Loucy (cell line): ENCODE measurements at regions not wholly inside any gene's neighbourhood (a gene's known extent, or its start where the extent isn't known, plus 50 kb on each side); places are given as distances from the start of the nearest gene placed in this dataset.

Experiments
- H2AFZ ChIP-seq: fragments of 200-600 bp; sonication (generic); 2 replicates; pipeline ENCODE4 v1.6.0; 2016; ENCODE audit warnings: antibody characterized with exemption, mild to moderate bottlenecking, low read length, moderate library complexity
- H3F3A ChIP-seq: fragments of 200-600 bp; 2 replicates; pipeline ENCODE4 v1.6.0; 2016; ENCODE audit warnings: antibody characterized with exemption, low read depth, mild to moderate bottlenecking
- H3K27me3 ChIP-seq: fragments of 200-600 bp; sonication (generic); 2 replicates; pipeline ENCODE4 v1.6.1; 2014; ENCODE audit warnings: low read length, mild to moderate bottlenecking; ENCODE audit not compliant: insufficient read depth, poor library complexity, severe bottlenecking
- H3K36me3 ChIP-seq: fragments of 200-600 bp; sonication (generic); 2 replicates; pipeline ENCODE4 v1.6.1; 2016; ENCODE audit warnings: low read length; ENCODE audit not compliant: insufficient read depth
- H3K4me1 ChIP-seq: fragments of 200-600 bp; sonication (generic); 2 replicates; pipeline ENCODE4 v1.5.1; 2014; ENCODE audit warnings: low read length, mild to moderate bottlenecking; ENCODE audit not compliant: insufficient read depth, poor library complexity, severe bottlenecking
- H3K4me2 ChIP-seq: fragments of 200-600 bp; sonication (generic); 2 replicates; pipeline ENCODE4 v1.6.0; 2014; ENCODE audit warnings: antibody characterized with exemption, low read length, low read depth, mild to moderate bottlenecking; ENCODE audit not compliant: poor library complexity, severe bottlenecking
- H3K4me3 ChIP-seq: fragments of 200-600 bp; sonication (generic); 2 replicates; pipeline ENCODE4 v1.5.1; 2014; ENCODE audit warnings: low read length, mild to moderate bottlenecking, mixed read lengths; ENCODE audit not compliant: poor library complexity, severe bottlenecking
- H3K79me2 ChIP-seq: fragments of 200-600 bp; sonication (generic); 2 replicates; pipeline ENCODE4 v1.6.1; 2014; ENCODE audit warnings: low read length; ENCODE audit not compliant: insufficient read depth
- H3K9ac ChIP-seq: fragments of 200-600 bp; sonication (generic); 2 replicates; pipeline ENCODE4 v1.6.0; 2014; ENCODE audit warnings: mild to moderate bottlenecking, low read depth, low read length, moderate library complexity; ENCODE audit not compliant: poor library complexity, severe bottlenecking
- H3K9me2 ChIP-seq: fragments of 200-600 bp; sonication (generic); replicated peaks from 2 replicates; pipeline ENCODE4 v1.6.1; 2016; ENCODE audit warnings: low read depth, low read length, mixed read lengths
- H3K9me3 ChIP-seq: fragments of 200-600 bp; sonication (generic); 2 replicates; pipeline ENCODE4 v1.6.1; 2014; ENCODE audit warnings: mild to moderate bottlenecking, antibody characterized with exemption, low read length, low read depth; ENCODE audit not compliant: insufficient read depth
- H4K20me1 ChIP-seq: fragments of 200-600 bp; sonication (generic); 2 replicates; pipeline ENCODE4 v1.6.0; 2014; ENCODE audit warnings: antibody characterized with exemption, low read length, mild to moderate bottlenecking; ENCODE audit not compliant: insufficient read depth, poor library complexity, severe bottlenecking
- EZH2phosphoT487 ChIP-seq: fragments of 200-600 bp; IDR thresholded peaks from 2 replicates; pipeline ENCODE4 v1.6.1; 2018; ENCODE audit warnings: antibody characterized with exemption, mild to moderate bottlenecking, moderate library complexity, borderline replicate concordance
- TF ChIP-seq, protein P1 (sequence below): fragments of 200-600 bp; sonication (generic); conservative IDR thresholded peaks from 2 replicates; pipeline ENCODE4 v1.5.1; 2014; ENCODE audit warnings: mild to moderate bottlenecking, antibody characterized with exemption, low read length

DNA sequence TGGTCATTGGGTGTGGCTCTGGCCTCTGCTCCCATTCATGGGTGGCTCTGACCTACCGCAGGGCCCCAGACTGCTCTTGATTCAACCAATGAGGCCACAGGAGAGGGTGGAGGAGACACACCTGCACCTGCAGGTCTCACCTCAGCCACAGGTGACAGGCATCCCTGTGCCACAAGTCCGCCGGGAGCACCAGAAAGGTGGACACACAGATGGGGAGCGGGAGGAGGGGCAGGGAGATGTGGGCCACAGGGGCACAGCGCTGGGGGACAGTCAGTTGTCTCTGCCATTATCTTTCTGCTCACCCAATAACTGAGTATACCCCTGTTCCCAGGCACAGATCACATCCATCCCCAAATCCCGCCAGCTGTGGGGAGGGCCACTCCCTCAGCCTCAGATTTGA, 189.1 kb upstream of the SALL3 start:
- no peak overlapping the region for H3K4me2 ChIP-seq
- TF ChIP-seq EZH2phosphoT487 = no peak
- TF ChIP-seq, protein P1, sequence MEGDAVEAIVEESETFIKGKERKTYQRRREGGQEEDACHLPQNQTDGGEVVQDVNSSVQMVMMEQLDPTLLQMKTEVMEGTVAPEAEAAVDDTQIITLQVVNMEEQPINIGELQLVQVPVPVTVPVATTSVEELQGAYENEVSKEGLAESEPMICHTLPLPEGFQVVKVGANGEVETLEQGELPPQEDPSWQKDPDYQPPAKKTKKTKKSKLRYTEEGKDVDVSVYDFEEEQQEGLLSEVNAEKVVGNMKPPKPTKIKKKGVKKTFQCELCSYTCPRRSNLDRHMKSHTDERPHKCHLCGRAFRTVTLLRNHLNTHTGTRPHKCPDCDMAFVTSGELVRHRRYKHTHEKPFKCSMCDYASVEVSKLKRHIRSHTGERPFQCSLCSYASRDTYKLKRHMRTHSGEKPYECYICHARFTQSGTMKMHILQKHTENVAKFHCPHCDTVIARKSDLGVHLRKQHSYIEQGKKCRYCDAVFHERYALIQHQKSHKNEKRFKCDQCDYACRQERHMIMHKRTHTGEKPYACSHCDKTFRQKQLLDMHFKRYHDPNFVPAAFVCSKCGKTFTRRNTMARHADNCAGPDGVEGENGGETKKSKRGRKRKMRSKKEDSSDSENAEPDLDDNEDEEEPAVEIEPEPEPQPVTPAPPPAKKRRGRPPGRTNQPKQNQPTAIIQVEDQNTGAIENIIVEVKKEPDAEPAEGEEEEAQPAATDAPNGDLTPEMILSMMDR = no peak

DNA sequence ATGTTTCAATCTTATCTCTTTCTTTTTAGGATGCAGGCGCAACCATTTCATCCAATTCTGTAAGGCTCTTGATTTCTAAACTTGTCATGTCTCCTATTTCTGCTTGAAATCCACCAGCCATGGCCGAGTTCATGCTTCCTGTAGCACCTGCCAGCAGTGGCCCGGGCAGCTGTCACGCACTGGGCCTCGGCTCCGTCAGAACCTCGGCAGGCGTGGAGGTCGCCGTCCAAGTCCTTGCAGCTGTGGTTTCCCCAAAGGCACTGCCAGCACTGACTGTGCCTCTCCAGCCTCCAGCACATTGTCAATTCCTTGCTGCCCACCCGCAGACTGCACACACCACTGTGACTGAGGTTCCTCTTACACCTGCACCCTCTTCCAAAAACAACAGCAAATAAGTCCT, 188.7 kb upstream of the SALL3 start:
- Histone ChIP-seq H3K36me3 (no peaks in the 10 kb centered on the region), H3K27me3 (no peaks in the 10 kb centered on the region), H4K20me1 (no peaks in the 10 kb centered on the region), H3K4me1 (no peaks in the 10 kb centered on the region), H3K9ac (no peak overlapping the region), H3K4me2 (no peak overlapping the region), H3K9me3 (peaks cover 6% of the 10 kb centered on the region; the same call in 1 of the 2 replicates), H2AFZ (no peak overlapping the region), H3K9me2 (no peaks in the 10 kb centered on the region), H3K79me2 (no peaks in the 10 kb centered on the region), H3K4me3 (no peak overlapping the region), H3F3A (no peaks in the 10 kb centered on the region)
- TF ChIP-seq EZH2phosphoT487 = no peak
- TF ChIP-seq, protein P1 = no peak

More for the DNA sequence above, 189.1 kb upstream of the SALL3 start:
- Histone ChIP-seq H3K9me3 (peaks cover 6% of the 10 kb centered on the region; the same call in 1 of the 2 replicates), H3K9ac (no peak overlapping the region), H3K4me3 (no peak overlapping the region), H3K27me3 (no peaks in the 10 kb centered on the region), H3F3A (no peaks in the 10 kb centered on the region), H2AFZ (no peak overlapping the region), H3K9me2 (no peaks in the 10 kb centered on the region), H3K4me1 (no peaks in the 10 kb centered on the region), H3K36me3 (no peaks in the 10 kb centered on the region), H3K79me2 (no peaks in the 10 kb centered on the region), H4K20me1 (no peaks in the 10 kb centered on the region)

DNA sequence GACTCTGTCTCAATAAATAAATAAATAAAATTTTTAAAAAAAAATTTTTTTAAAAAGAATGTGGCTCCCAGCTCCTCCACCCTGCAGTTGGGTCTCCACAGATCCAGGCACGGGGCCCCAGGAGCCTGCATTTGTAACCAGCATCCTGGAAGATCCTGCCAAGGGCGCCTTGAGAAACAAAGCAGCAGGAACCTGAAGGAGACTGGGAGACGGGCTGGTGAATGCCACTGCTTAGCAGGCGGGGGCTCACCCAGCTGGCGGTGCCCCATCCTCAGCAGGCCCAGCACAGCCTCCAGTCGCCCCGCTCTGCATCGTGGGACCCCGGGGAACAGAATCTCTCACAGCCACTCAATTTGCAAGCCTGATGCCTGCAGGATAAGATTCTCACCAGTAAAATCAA, 187.5 kb upstream of the SALL3 start:
- Histone ChIP-seq H3K36me3 (no peaks in the 10 kb centered on the region), H3K4me2 (no peak overlapping the region), H3K9ac (no peak overlapping the region), H3F3A (no peaks in the 10 kb centered on the region), H3K27me3 (no peaks in the 10 kb centered on the region), H3K4me3 (no peak overlapping the region), H3K79me2 (no peaks in the 10 kb centered on the region), H3K9me2 (no peaks in the 10 kb centered on the region), H3K4me1 (no peaks in the 10 kb centered on the region), H4K20me1 (no peaks in the 10 kb centered on the region), H2AFZ (no peak overlapping the region), H3K9me3 (peaks cover 6% of the 10 kb centered on the region; the same call in 1 of the 2 replicates)
- TF ChIP-seq, protein P1 = no peak
- TF ChIP-seq EZH2phosphoT487 = no peak
